Esophagus muscularis mucosa (tissue), 4 donors: ENCODE measurements at regions not wholly inside any gene's neighbourhood (a gene's known extent, or its start where the extent isn't known, plus 50 kb on each side); places are given as distances from the start of the nearest gene placed in this dataset.

ENCODE experiments used
- DNase-seq: peaks from one replicate; pipeline ENCODE4 v3.0.0-alpha.2; 2017; ENCODE audit errors: extremely low spot score
- H3K27ac ChIP-seq, 4 donors: fragments of 200-600 bp; sonication (generic); replicated peaks in 1 of 4; 1 replicate in 3 of 4; 2 replicates in 1 of 4; pipeline ENCODE4 v1.5.1; 2016 to 2019; ENCODE audit warnings: mild to moderate bottlenecking in 1 of 4
- H3K27me3 ChIP-seq, 4 donors: fragments of 200-600 bp; sonication (generic); one replicate each; pipeline versions ENCODE4 v1.5.1 to v1.6.0; 2016 to 2019
- H3K36me3 ChIP-seq, 4 donors: fragments of 200-600 bp; sonication (generic); one replicate each; pipeline ENCODE4 v1.5.1; 2016 to 2019
- H3K4me1 ChIP-seq, 4 donors: fragments of 200-600 bp; sonication (generic); one replicate each; pipeline ENCODE4 v1.5.1; 2016 to 2019
- H3K4me3 ChIP-seq, 4 donors: fragments of 200-600 bp; sonication (generic); 1 replicate in 2 of 4; 2 replicates in 2 of 4; pipeline ENCODE4 v1.5.1; 2016 to 2019; ENCODE audit warnings: mild to moderate bottlenecking in 4 of 4, moderate library complexity in 1 of 4
- H3K9me3 ChIP-seq, 4 donors: fragments of 200-600 bp; sonication (generic); 1 replicate in 3 of 4; 2 replicates in 1 of 4; pipeline ENCODE4 v1.5.1; 2016 to 2019
- CTCF ChIP-seq, 3 experiments: fragments of 200-600 bp in 2 of 3; fragments of 450-650 bp in 1 of 3; sonication (generic) in 2 of 3; IDR thresholded peaks; one replicate each; pipeline ENCODE4 v1.5.1; 2017 to 2019; ENCODE audit warnings: antibody characterized with exemption in 3 of 3, mild to moderate bottlenecking in 2 of 3, moderate library complexity in 1 of 3
- EP300 ChIP-seq: sonication (generic); formaldehyde crosslinking; IDR thresholded peaks from one replicate; pipeline ENCODE4 v1.6.1; 2017; ENCODE audit warnings: antibody characterized with exemption
- POLR2A ChIP-seq: fragments of 450-650 bp; IDR thresholded peaks from one replicate; pipeline ENCODE4 v1.6.1; 2017; ENCODE audit warnings: antibody characterized with exemption, moderate library complexity, mild to moderate bottlenecking, low read depth
- POLR2AphosphoS5 ChIP-seq, 2 donors: sonication (generic); formaldehyde crosslinking; IDR thresholded peaks; one replicate each; pipeline ENCODE4 v1.6.1; 2017; ENCODE audit warnings: antibody characterized with exemption in 2 of 2
- WGBS: methylation state at CpG from one replicate; pipeline ENCODE4 v1.1.5; 2018; 5-methylcytosine and 5-hydroxymethylcytosine counted together
- intact Hi-C: fragments of 100-400 bp; cut with DNase I; formaldehyde crosslinking; loops from one replicate; pipeline ENCODE4 v1.15.1; 2023

GRCh38 chr9:7516376-7516775, 283.2 kb downstream of the DMAC1 start:
- intact Hi-C loops: no loop called here
- H3K4me1 ChIP-seq: no peaks in the 10 kb centered on the region
- TF ChIP-seq EP300 (no peak), POLR2A (no peak), CTCF (IDR thresholded peaks at IDR 0.05) (no peak), POLR2AphosphoS5 (IDR thresholded peaks at IDR 0.05) (no peak)
- WGBS: 90% methylated on average over 2 of the region's 2 CpGs
- no peaks in the 10 kb centered on the region for H3K27me3 ChIP-seq
- no peak for DNase-seq
- H3K36me3 ChIP-seq: no peaks in the 10 kb centered on the region
- H3K4me3 ChIP-seq: no peak overlapping the region
- no peak overlapping the region for H3K27ac ChIP-seq
- no peaks in the 10 kb centered on the region for H3K9me3 ChIP-seq

GRCh38 chr9:7510199-7510598, 289.4 kb downstream of the DMAC1 start:
- Histone ChIP-seq H3K4me3 (no peak overlapping the region), H3K9me3 (no peaks in the 10 kb centered on the region), H3K27ac (no peak overlapping the region), H3K36me3 (no peaks in the 10 kb centered on the region), H3K4me1 (no peaks in the 10 kb centered on the region), H3K27me3 (no peaks in the 10 kb centered on the region)
- no peak for DNase-seq
- WGBS: 68% methylated on average over 7 of the region's 7 CpGs
- intact Hi-C loops: no loop called here
- TF ChIP-seq POLR2AphosphoS5 (IDR thresholded peaks at IDR 0.05) (no peak), POLR2A (no peak), CTCF (IDR thresholded peaks at IDR 0.05) (no peak), EP300 (no peak)

GRCh38 chr9:7509576-7510145, 289.9 kb downstream of the DMAC1 start:
- Histone ChIP-seq H3K36me3 (no peaks in the 10 kb centered on the region), H3K27ac (no peak overlapping the region), H3K4me3 (no peak overlapping the region), H3K27me3 (no peaks in the 10 kb centered on the region), H3K4me1 (no peaks in the 10 kb centered on the region), H3K9me3 (no peaks in the 10 kb centered on the region)
- DNase-seq: no peak
- TF ChIP-seq POLR2A (no peak), CTCF (IDR thresholded peaks at IDR 0.05) (no peak), POLR2AphosphoS5 (IDR thresholded peaks at IDR 0.05) (no peak)
- 80% methylated on average over 7 of the region's 7 CpGs for WGBS
- intact Hi-C loops: no loop called here

- Histone ChIP-seq H3K4me1 (no peaks in the 10 kb centered on the region), H3K27ac (no peak overlapping the region), H3K27me3 (no peaks in the 10 kb centered on the region), H3K36me3 (no peaks in the 10 kb centered on the region), H3K4me3 (no peak overlapping the region), H3K9me3 (no peaks in the 10 kb centered on the region)
- no peak for TF ChIP-seq CTCF (IDR thresholded peaks at IDR 0.05)
- TF ChIP-seq POLR2AphosphoS5 (IDR thresholded peaks at IDR 0.05): no peak
- no peak for TF ChIP-seq EP300
- no peak for TF ChIP-seq POLR2A
- WGBS: 81% methylated on average over 1 of the region's 1 CpG
- intact Hi-C loops: no loop called here
- DNase-seq: no peak
These were observed 291.1 kb downstream of the DMAC1 start for GRCh38 chr9:7508516-7508915.
